NCI-H128 (cell line): ENCODE measurements at regions not wholly inside any gene's neighbourhood (a gene's known extent, or its start where the extent isn't known, plus 50 kb on each side); places are given as distances from the start of the nearest gene placed in this dataset.

Experiments used
- DNase-seq: peaks from one replicate; lab custom pipeline; 2025; ENCODE audit not compliant: unreplicated experiment; lab: John Stamatoyannopoulos, UW

- DNase-seq, result no peak
Observed at GRCh38 chr7:18200266-18200665, 172.6 kb upstream of the PRPS1L1 start.

- no peak for DNase-seq
Observed at GRCh38 chr7:18200855-18201254, 173.2 kb upstream of the PRPS1L1 start.

- DNase-seq, result no peak
Observed at GRCh38 chr7:18201350-18201749, 173.7 kb upstream of the PRPS1L1 start.

- no peak for DNase-seq
Observed at GRCh38 chr7:18202315-18203045, 174.8 kb upstream of the PRPS1L1 start.

GRCh38 chr7:18206331-18206730, 178.7 kb upstream of the PRPS1L1 start:
- DNase-seq, result no peak

- no peak for DNase-seq
Observed at GRCh38 chr7:18208921-18209320, 181.3 kb upstream of the PRPS1L1 start.

GRCh38 chr7:18210377-18210776, 182.7 kb upstream of the PRPS1L1 start:
- DNase-seq, result no peak

- DNase-seq, result no peak
Observed at GRCh38 chr7:18210788-18211187, 183.1 kb upstream of the PRPS1L1 start.

GRCh38 chr7:18212308-18212707, 184.7 kb upstream of the PRPS1L1 start:
- no peak for DNase-seq

- DNase-seq, result no peak
Observed at GRCh38 chr7:18212758-18213157, 185.1 kb upstream of the PRPS1L1 start.

GRCh38 chr7:18213652-18214051, 186.0 kb upstream of the PRPS1L1 start:
- DNase-seq, result no peak

- no peak for DNase-seq
Observed at GRCh38 chr7:18216270-18216669, 188.6 kb upstream of the PRPS1L1 start.

GRCh38 chr7:18221377-18222293, 194.0 kb upstream of the PRPS1L1 start:
- DNase-seq, result no peak

GRCh38 chr7:18222636-18223035, 195.0 kb upstream of the PRPS1L1 start:
- DNase-seq, result no peak

- DNase-seq, result no peak
Observed at GRCh38 chr7:18224138-18224537, 196.5 kb upstream of the PRPS1L1 start.

GRCh38 chr7:18225067-18225466, 197.4 kb upstream of the PRPS1L1 start:
- DNase-seq, result no peak

- no peak for DNase-seq
Observed at GRCh38 chr7:18226598-18226997, 199.0 kb upstream of the PRPS1L1 start.

GRCh38 chr7:18228686-18229085, 201.0 kb upstream of the PRPS1L1 start:
- DNase-seq, result no peak

GRCh38 chr7:18230271-18230670, 202.6 kb upstream of the PRPS1L1 start:
- DNase-seq, result no peak

- DNase-seq, result no peak
Observed at GRCh38 chr7:18231854-18232253, 204.2 kb upstream of the PRPS1L1 start.

GRCh38 chr7:18234519-18234918, 206.9 kb upstream of the PRPS1L1 start:
- no peak for DNase-seq

GRCh38 chr7:18235819-18236218, 208.2 kb upstream of the PRPS1L1 start:
- DNase-seq, result no peak
